Ishikawa (cell line): ENCODE measurements at regions not wholly inside any gene's neighbourhood (a gene's known extent, or its start where the extent isn't known, plus 50 kb on each side); places are given as distances from the start of the nearest gene placed in this dataset.

Experiments used
- CREB1 ChIP-seq: IDR thresholded peaks from 2 replicates; pipeline ENCODE4 v1.6.1; 2012; ENCODE audit warnings: low read depth
- EP300 ChIP-seq: IDR thresholded peaks from 2 replicates; pipeline ENCODE4 v1.6.1; 2012; ENCODE audit warnings: borderline replicate concordance
- NFIC ChIP-seq: IDR thresholded peaks from 2 replicates; pipeline ENCODE4 v1.6.1; 2012
- TAF1 ChIP-seq: IDR thresholded peaks from 2 replicates; pipeline ENCODE4 v1.6.1; 2012; ENCODE audit warnings: low read depth, mild to moderate bottlenecking
- YY1 ChIP-seq: IDR thresholded peaks from 2 replicates; pipeline ENCODE4 v1.6.1; 2012; ENCODE audit warnings: low read depth

GRCh38 chr2:239589833-239590232 lies 189.0 kb upstream of the HDAC4 start:
- TF ChIP-seq EP300 (no peak), CREB1 (no peak), NFIC (no peak), TAF1 (no peak), YY1 (no peak)
